T-helper 2 cell (primary cell): ENCODE measurements at regions not wholly inside any gene's neighbourhood (a gene's known extent, or its start where the extent isn't known, plus 50 kb on each side); places are given as distances from the start of the nearest gene placed in this dataset.
"Not testable (repeated sequence)": the region's sequence is repeated elsewhere in the genome, so short reads cannot be mapped to it uniquely, and the experiment has no call there.

Source experiments
- DNase-seq, 5 experiments: peaks; one replicate each; pipeline versions ENCODE4 v3.0.0 to v3.0.0-alpha.2; 2012 to 2022

- no peak for DNase-seq
These were observed 239.5 kb upstream of the FOXP2 start for GRCh38 chr7:114175125-114175524.

GRCh38 chr7:114173170-114173890 is 241.3 kb upstream of the FOXP2 start:
- no peak for DNase-seq

- DNase-seq, result not testable (repeated sequence)
These were observed 245.2 kb upstream of the FOXP2 start for GRCh38 chr7:114169389-114169788.

DNA sequence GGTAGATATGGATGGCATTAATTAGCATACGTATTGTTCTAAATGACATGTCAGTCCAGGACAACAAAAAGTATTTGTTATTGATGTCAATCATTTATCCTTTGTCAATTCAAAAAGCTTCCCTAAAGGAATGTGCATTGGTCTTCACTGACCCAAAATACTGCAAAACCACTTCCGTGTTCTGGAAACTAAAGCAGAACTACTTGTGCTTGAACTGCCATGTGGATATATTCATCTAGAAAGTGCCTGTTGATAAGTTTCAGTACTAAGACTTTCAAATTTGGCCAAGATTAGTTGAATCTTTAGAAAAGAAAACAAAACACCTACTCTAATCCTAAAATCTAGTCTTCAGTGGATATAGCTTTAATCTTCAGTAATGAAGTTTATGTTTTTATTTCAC is 242.1 kb upstream of the PPP1R3A start:
- DNase-seq, result no peak

- DNase-seq, result no peak
These were observed 240.0 kb upstream of the PPP1R3A start for GRCh38 chr7:114158854-114159253.

GRCh38 chr7:114158275-114158674 is 239.5 kb upstream of the PPP1R3A start:
- no peak for DNase-seq

- DNase-seq, result no peak
These were observed 237.4 kb upstream of the PPP1R3A start for GRCh38 chr7:114156178-114156577.

- DNase-seq, result no peak
These were observed 236.6 kb upstream of the PPP1R3A start for GRCh38 chr7:114155116-114156110.

DNA sequence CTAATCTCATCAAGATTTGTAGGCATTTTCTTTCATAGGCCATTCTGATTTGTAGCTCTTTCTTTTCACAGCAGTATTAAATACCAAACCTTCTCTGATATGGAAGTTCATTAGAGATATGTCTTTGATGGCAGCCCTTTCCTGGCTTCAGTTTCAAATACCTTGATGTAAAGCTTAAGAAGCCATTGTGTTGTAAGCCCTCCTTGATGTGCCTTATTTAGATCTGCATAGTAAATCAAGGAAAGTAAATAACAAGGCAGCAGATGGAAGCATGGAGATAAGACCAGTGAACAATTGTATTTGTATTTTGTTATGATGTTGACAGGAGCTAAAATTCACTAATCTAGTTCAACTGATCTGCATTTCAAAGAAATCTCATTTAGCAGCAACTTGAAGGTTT is 234.9 kb upstream of the PPP1R3A start:
- DNase-seq, result no peak

- DNase-seq, result no peak
These were observed 233.6 kb upstream of the PPP1R3A start for GRCh38 chr7:114152314-114152938.

DNA sequence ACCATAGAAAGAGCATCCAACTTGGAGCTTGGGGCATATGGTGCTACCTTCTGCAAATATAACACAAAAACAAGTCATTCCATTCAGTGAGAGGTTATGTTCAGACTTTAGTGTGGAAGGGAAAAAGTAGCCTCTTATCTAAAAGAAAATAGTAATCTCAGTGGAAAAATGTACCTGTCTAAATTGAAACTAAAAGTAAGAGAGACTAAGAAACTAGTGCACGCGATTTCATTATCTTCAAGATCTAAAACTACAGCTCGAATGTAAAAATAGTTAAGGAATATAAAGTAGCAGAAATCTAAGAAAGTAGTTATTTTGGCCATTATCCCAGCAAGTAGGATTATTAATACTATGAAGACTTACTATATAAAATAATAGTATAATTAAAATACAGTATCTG is 233.0 kb upstream of the PPP1R3A start:
- peak in 1 of 5 experiments; percentile 1 for DNase-seq

DNA sequence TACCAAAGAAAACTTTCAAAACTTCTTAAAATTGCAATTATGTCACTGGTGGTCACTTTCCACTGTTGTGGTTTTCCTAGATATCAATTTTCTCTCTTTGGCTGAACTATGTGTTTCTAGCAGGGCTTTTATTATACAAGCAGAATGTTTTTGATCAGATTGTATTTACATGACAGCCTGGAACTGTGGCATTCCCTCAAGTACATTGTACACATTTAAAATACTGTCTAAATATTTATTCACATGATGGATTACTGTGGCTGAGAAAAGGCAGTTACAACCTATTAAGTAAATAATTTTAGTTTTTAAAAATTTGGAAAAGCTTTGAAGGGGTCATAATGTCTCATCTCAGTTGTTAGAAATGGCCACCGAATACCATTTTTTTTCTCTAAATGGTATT is 231.9 kb upstream of the PPP1R3A start:
- DNase-seq, result no peak

GRCh38 chr7:114148779-114149178 is 230.0 kb upstream of the PPP1R3A start:
- DNase-seq, result no peak

DNA sequence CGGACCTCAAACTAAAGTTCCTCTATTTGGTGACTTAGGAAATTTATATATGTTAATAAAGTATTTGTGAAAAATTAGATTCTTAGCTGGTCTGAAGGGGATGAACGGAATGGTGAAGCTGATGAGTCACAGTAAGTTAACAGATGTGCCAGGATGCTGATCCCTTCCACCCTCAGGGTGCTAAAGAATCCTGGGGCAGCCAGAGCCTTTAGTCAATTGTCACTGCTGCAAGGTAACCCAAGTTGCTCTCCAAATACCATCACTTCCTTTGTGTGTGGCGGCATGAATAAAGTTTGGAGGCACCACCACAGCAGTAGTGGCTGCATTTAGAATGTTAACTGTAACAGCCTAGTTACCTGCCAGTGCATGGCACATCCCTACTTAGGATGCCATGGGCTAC is 222.6 kb upstream of the PPP1R3A start:
- DNase-seq, result no peak

DNA sequence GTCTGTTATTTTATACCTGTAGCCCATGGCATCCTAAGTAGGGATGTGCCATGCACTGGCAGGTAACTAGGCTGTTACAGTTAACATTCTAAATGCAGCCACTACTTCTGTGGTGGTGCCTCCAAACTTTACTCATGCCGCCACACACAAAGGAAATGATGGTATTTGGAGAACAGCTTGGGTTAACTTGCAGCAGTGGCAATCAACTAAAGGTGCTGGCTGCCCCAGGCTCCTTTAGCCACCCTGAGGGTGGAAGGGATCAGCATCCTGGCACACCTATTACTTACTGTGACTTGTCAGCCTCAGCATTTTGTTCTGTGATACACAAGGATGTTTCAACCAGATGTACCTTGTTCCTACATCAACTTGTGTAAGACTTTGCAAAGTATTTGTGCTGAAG is 221.8 kb upstream of the PPP1R3A start:
- no peak for DNase-seq

DNA sequence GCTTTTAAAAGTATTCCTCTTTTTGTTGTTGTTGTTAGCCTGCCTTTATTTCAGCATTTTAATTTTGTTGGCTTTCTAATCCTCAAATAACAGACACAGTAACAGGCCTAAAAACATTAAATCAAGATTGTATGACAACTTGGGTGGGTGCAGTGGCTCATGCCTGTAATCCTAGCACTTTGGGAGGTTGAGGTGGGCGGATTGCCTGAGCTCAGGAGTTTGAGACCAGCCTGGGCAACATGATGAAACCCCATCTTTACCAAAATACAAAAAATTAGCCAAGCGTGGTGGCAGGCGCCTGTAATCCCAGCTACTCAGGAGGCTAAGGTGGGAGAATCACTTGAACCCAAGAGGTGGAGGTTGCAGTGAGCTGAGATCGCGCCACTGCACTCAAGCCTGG is 220.9 kb upstream of the PPP1R3A start:
- not testable (repeated sequence) for DNase-seq

DNA sequence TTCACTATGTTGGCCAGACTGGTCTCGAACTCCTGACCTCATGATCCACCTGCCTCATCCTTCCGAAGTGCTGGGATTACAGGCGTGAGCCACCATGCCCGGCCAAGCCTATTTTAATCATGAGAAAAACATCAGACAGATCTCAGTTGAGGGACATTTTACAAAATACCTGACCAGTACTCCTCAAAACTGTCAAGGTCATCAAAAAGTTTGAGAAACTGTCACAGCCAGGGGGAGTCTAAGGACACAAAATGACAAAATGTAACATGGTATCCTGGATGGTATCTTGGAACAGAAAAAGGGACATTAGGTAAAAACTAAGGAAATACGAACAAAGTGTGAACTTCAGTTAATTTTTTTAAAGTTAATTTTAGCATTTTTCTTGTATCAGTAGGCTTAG is 219.8 kb upstream of the PPP1R3A start:
- no peak for DNase-seq

GRCh38 chr7:114133717-114134116 is 214.9 kb upstream of the PPP1R3A start:
- DNase-seq, result no peak

GRCh38 chr7:114130866-114131265 is 212.1 kb upstream of the PPP1R3A start:
- DNase-seq, result no peak

DNA sequence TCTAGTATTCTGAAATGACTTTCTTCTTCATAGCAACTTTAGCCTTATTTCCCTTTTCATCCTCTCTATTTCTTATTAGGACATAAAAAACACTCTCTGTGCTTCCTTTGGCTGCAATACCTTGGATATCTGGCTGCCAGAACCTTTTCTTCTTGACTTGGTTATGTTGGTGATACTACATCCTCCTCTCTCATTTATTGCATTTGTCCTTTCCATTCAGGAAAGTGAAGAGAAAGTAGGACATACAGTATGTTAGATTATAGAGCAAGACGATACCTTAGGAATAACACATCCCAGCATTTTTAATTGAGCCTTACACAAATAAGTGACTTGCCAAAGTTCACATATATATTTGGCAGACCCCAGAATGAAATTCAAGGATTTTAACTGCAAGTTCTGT is 210.1 kb upstream of the PPP1R3A start:
- no peak for DNase-seq

GRCh38 chr7:114126095-114126494 is 207.3 kb upstream of the PPP1R3A start:
- DNase-seq, result no peak

GRCh38 chr7:114112806-114113205 is 194.0 kb upstream of the PPP1R3A start:
- DNase-seq, result no peak

- DNase-seq, result no peak
These were observed 191.9 kb upstream of the PPP1R3A start for GRCh38 chr7:114110666-114111065.
